ENCODE measurements at regions not wholly inside any gene's neighbourhood (a gene's known extent, or its start where the extent isn't known, plus 50 kb on each side); places are given as distances from the start of the nearest gene placed in this dataset.

DNA sequence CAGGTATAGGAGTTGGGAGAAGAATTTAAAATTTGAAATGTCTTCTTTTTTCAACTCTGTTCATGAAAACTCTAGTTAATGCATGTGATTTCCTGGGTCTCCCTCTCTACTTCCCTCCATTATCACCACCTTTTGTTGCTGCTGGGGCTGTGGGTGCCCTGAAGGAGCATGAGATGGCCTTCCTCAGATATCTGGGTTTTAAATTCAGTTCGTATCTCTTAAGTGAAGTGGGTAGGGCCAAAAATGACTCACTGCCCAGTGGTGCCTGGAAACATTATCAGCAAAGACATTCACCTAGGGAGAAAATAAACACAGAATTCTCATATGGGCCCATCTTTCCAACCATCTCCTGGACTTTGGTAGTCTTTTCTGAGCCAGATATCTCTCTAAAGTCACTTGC is 234.9 kb upstream of the PLEKHG7 start:
- no peak for TF ChIP-seq POLR2A (IDR thresholded peaks at IDR 0.05)
- TF ChIP-seq, protein P1, sequence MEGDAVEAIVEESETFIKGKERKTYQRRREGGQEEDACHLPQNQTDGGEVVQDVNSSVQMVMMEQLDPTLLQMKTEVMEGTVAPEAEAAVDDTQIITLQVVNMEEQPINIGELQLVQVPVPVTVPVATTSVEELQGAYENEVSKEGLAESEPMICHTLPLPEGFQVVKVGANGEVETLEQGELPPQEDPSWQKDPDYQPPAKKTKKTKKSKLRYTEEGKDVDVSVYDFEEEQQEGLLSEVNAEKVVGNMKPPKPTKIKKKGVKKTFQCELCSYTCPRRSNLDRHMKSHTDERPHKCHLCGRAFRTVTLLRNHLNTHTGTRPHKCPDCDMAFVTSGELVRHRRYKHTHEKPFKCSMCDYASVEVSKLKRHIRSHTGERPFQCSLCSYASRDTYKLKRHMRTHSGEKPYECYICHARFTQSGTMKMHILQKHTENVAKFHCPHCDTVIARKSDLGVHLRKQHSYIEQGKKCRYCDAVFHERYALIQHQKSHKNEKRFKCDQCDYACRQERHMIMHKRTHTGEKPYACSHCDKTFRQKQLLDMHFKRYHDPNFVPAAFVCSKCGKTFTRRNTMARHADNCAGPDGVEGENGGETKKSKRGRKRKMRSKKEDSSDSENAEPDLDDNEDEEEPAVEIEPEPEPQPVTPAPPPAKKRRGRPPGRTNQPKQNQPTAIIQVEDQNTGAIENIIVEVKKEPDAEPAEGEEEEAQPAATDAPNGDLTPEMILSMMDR (IDR thresholded peaks at IDR 0.05) = no peak

Measured in heart left ventricle (tissue), 13 donors.